ENCODE measurements at regions not wholly inside any gene's neighbourhood (a gene's known extent, or its start where the extent isn't known, plus 50 kb on each side); places are given as distances from the start of the nearest gene placed in this dataset.
"Not testable (repeated sequence)": the region's sequence is repeated elsewhere in the genome, so short reads cannot be mapped to it uniquely, and the experiment has no call there.

- peak; percentile 12 for DNase-seq
Observed at GRCh38 chr16:35102780-35103403, 1643.5 kb downstream of the TP53TG3F start.

GRCh38 chr16:35111772-35112171 lies 1652.4 kb downstream of the TP53TG3F start:
- DNase-seq, result not testable (repeated sequence)

- no peak for DNase-seq
Observed at GRCh38 chr16:35131429-35131828, 1672.0 kb downstream of the TP53TG3F start.

GRCh38 chr16:35134471-35134870 lies 1675.1 kb downstream of the TP53TG3F start:
- DNase-seq, result no peak

- DNase-seq, result no peak
Observed at GRCh38 chr16:35140293-35140986, 1681.0 kb downstream of the TP53TG3F start.

GRCh38 chr16:35141303-35141702 lies 1681.9 kb downstream of the TP53TG3F start:
- DNase-seq, result no peak

- no peak for DNase-seq
Observed at GRCh38 chr16:35142147-35142808, 1682.9 kb downstream of the TP53TG3F start.

GRCh38 chr16:35142809-35143192 lies 1683.4 kb downstream of the TP53TG3F start:
- no peak for DNase-seq

GRCh38 chr16:35144212-35144932 lies 1685.0 kb downstream of the TP53TG3F start:
- no peak for DNase-seq

GRCh38 chr16:35146031-35146710 lies 1686.8 kb downstream of the TP53TG3F start:
- DNase-seq, result no peak

- no peak for DNase-seq
Observed at GRCh38 chr16:35146723-35147458, 1687.5 kb downstream of the TP53TG3F start.

GRCh38 chr16:35147556-35148504 lies 1688.4 kb downstream of the TP53TG3F start:
- DNase-seq, result no peak

GRCh38 chr16:35148748-35149147 lies 1689.3 kb downstream of the TP53TG3F start:
- DNase-seq, result no peak

GRCh38 chr16:35149550-35149949 lies 1690.1 kb downstream of the TP53TG3F start:
- DNase-seq, result no peak

GRCh38 chr16:35150805-35151312 lies 1691.4 kb downstream of the TP53TG3F start:
- DNase-seq, result no peak

- no peak for DNase-seq
Observed at GRCh38 chr16:35152067-35152627, 1692.7 kb downstream of the TP53TG3F start.

GRCh38 chr16:35154627-35155026 lies 1695.2 kb downstream of the TP53TG3F start:
- DNase-seq, result no peak

- DNase-seq, result not testable (repeated sequence)
Observed at GRCh38 chr16:35157549-35157948, 1698.1 kb downstream of the TP53TG3F start.

- not testable (repeated sequence) for DNase-seq
Observed at GRCh38 chr16:35169324-35169723, 1709.9 kb downstream of the TP53TG3F start.

GRCh38 chr16:35170061-35170460 lies 1710.6 kb downstream of the TP53TG3F start:
- DNase-seq, result not testable (repeated sequence)

Data from DMS53 (cell line).